ENCODE measurements at regions not wholly inside any gene's neighbourhood (a gene's known extent, or its start where the extent isn't known, plus 50 kb on each side); places are given as distances from the start of the nearest gene placed in this dataset.

GRCh38 chr2:239577935-239578334, 177.1 kb upstream of the HDAC4 start (continued):
- TF ChIP-seq REST (IDR thresholded peaks at IDR 0.05) = no peak

GRCh38 chr2:239576784-239577685, 176.2 kb upstream of the HDAC4 start:
- DNase-seq (ENCODE audit: low spot score) = no peak
- no peaks in the 10 kb centered on the region for H3K36me3 ChIP-seq (ENCODE audit: control insufficient read depth in 4 of 4, insufficient read depth in 3 of 4, low read depth in 1 of 4, low read length in 3 of 4)
- no peak overlapping the region for H3K9ac ChIP-seq (ENCODE audit: low read depth in 1 of 2, low read length in 2 of 2)
- TF ChIP-seq RXRA (IDR thresholded peaks at IDR 0.05) = no peak
- no peak for TF ChIP-seq HNF4A (conservative IDR thresholded peaks at IDR 0.05)
- TF ChIP-seq FOXA1 (IDR thresholded peaks at IDR 0.05) = no peak
- TF ChIP-seq FOXA2 (IDR thresholded peaks at IDR 0.05) = no peak
- no peak for TF ChIP-seq CTCF (IDR thresholded peaks at IDR 0.05; ENCODE audit: low read depth, low read length, missing input control)
- TF ChIP-seq, protein P1, sequence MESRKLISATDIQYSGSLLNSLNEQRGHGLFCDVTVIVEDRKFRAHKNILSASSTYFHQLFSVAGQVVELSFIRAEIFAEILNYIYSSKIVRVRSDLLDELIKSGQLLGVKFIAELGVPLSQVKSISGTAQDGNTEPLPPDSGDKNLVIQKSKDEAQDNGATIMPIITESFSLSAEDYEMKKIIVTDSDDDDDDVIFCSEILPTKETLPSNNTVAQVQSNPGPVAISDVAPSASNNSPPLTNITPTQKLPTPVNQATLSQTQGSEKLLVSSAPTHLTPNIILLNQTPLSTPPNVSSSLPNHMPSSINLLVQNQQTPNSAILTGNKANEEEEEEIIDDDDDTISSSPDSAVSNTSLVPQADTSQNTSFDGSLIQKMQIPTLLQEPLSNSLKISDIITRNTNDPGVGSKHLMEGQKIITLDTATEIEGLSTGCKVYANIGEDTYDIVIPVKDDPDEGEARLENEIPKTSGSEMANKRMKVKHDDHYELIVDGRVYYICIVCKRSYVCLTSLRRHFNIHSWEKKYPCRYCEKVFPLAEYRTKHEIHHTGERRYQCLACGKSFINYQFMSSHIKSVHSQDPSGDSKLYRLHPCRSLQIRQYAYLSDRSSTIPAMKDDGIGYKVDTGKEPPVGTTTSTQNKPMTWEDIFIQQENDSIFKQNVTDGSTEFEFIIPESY (IDR thresholded peaks at IDR 0.05) = no peak
- TF ChIP-seq EGR1 (IDR thresholded peaks at IDR 0.05; ENCODE audit: low read depth in 2 of 2) = no peak
- peaks cover 0 to 8% (median 5%) of the 10 kb centered on the region in 4 donors for H3K9me3 ChIP-seq (ENCODE audit: control insufficient read depth in 4 of 4, low read length in 3 of 4)
- peaks cover 0 to 3% (median 0%) of the 10 kb centered on the region in 4 donors for H3K27me3 ChIP-seq (ENCODE audit: control insufficient read depth in 4 of 4, insufficient read depth in 4 of 4, low read length in 3 of 4)
- H3K4me3 ChIP-seq (ENCODE audit: low read depth in 1 of 3, low read length in 3 of 3) = no peak overlapping the region
- H3K27ac ChIP-seq (ENCODE audit: low read depth in 1 of 2, low read length in 2 of 2) = no peak overlapping the region
- WGBS = 92% methylated on average over 17 of the region's 17 CpGs
- H3K4me1 ChIP-seq (ENCODE audit: control insufficient read depth in 4 of 4, insufficient read depth in 4 of 4, low read length in 3 of 4) = no peaks in the 10 kb centered on the region

- no peaks in the 10 kb centered on the region for H3K4me1 ChIP-seq (ENCODE audit: control insufficient read depth in 4 of 4, insufficient read depth in 4 of 4, low read length in 3 of 4)
- no peak for TF ChIP-seq REST (IDR thresholded peaks at IDR 0.05)
- TF ChIP-seq SP1 (IDR thresholded peaks at IDR 0.05) = no peak
- no peak for TF ChIP-seq RAD21 (IDR thresholded peaks at IDR 0.05)
- TF ChIP-seq RXRA (IDR thresholded peaks at IDR 0.05) = no peak
- TF ChIP-seq FOXA2 (IDR thresholded peaks at IDR 0.05) = no peak
- peaks cover 0 to 8% (median 5%) of the 10 kb centered on the region in 4 donors for H3K9me3 ChIP-seq (ENCODE audit: control insufficient read depth in 4 of 4, low read length in 3 of 4)
- H3K27ac ChIP-seq (ENCODE audit: low read depth in 1 of 2, low read length in 2 of 2) = no peak overlapping the region
- H3K27me3 ChIP-seq (ENCODE audit: control insufficient read depth in 4 of 4, insufficient read depth in 4 of 4, low read length in 3 of 4) = peaks cover 0 to 3% (median 0%) of the 10 kb centered on the region in 4 donors
- no peak overlapping the region for H3K4me3 ChIP-seq (ENCODE audit: low read depth in 1 of 3, low read length in 3 of 3)
- no peak for DNase-seq (ENCODE audit: low spot score)
- no peaks in the 10 kb centered on the region for H3K36me3 ChIP-seq (ENCODE audit: control insufficient read depth in 4 of 4, insufficient read depth in 3 of 4, low read depth in 1 of 4, low read length in 3 of 4)
- 96% methylated on average over 8 of the region's 8 CpGs for WGBS
- H3K9ac ChIP-seq (ENCODE audit: low read depth in 1 of 2, low read length in 2 of 2) = no peak overlapping the region
Observed at GRCh38 chr2:239575931-239576445, 175.2 kb upstream of the HDAC4 start.

Data from liver (tissue), 8 donors.